NCI-H2081 (cell line): ENCODE measurements at regions not wholly inside any gene's neighbourhood (a gene's known extent, or its start where the extent isn't known, plus 50 kb on each side); places are given as distances from the start of the nearest gene placed in this dataset.
"Not testable (repeated sequence)": the region's sequence is repeated elsewhere in the genome, so short reads cannot be mapped to it uniquely, and the experiment has no call there.

ENCODE experiments used
- DNase-seq, 2 experiments: peaks; one replicate each; lab custom pipeline; 2025; lab: John Stamatoyannopoulos, UW

DNA sequence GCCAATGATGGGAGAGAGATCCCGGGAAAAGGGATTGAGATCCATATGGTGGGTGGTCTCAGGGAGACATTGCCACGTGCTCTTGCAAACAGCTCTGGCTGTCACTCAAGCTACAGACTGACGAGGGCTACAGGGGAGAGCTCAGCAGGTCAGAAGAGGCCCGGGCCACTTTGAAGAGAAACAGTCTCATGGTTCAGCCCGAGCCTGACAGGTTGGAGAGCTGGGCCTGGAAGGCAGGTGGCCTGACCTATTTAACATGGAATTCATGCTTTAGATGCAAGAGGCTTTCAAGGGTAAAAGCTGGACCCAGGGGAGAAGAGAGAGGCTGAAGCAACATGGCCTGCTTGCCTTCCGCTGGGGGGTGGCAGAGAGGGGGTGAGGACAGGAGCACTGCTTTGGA lies 81.0 kb upstream of the BRD7 start:
- no peak for DNase-seq

DNA sequence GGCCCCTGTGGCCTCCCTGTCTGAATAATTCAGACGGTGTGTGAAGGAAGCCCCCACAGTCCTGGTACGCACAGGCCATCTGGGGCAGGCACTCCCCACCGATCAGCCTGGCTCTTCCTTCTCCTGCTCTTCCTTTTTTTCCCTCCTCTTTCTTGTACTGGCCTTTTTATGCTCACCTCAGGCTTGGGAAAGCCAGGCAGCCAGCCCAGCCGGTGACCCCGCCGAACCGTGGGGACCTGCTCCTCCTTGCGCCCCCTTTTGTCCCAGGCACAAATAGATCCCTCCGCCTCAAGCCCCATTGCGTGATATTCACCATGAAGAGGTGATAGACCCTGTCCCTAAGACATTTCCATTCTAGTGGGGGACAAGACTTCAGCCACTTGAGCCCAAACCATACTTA lies 80.2 kb upstream of the BRD7 start:
- no peak for DNase-seq

DNA sequence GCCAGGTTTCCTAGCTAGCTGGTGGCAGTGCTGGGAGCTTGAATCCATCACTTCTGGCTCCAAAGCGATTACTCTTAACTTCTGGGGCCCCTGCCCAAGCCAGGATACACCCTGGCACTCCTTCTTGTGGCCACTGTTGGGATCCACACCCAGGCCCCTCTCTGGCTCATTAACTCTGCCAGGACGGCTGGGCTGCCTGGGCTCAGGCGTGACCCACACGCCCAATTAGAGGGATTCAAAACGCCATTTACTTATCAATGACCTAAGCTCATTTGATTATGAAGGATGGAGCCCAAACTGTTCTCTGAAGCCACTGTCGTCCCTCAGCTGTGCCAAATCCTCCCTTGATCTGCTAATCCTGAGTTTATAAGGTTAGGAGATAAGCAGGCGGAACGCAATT lies 79.7 kb upstream of the BRD7 start:
- DNase-seq, result no peak

DNA sequence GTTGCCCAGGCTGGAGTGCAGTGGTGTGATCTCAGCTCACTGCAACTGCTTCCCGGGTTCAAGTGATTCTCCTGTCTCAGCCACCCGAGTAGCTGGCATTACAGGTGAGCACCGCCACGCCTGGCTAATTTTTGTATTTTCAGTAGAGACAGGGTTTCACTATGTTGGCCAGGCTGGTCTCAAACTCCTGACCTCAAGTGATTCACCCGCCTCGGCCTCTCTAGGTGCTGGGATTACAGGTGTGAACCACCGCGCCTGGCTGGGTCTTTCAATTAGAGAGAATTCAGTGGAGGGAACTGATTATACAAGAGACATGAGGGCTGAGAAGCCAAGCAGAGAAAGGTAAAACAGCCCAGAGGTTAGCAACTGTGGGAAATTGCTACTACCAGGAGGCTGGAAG lies 78.6 kb upstream of the BRD7 start:
- DNase-seq, result not testable (repeated sequence)

DNA sequence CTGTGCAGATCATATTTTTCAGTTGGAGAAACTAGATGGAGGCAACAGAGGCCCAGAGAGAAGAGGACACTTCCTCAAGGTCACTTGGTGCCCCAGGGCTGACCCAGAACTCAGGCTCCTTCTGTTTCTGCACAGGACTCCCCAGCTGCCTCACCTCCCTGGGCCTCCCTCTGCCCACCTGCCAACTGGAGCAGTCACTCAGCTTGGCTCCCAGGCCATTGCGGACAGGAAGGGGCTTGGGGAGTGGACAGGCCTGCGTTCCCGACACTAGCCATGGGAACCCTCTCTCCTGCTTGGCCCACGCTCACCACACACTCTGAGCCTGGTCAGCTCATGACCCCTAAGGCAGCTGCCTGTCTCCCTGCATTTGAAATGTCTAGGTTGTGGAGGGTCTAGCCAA lies 78.1 kb upstream of the BRD7 start:
- no peak for DNase-seq

DNA sequence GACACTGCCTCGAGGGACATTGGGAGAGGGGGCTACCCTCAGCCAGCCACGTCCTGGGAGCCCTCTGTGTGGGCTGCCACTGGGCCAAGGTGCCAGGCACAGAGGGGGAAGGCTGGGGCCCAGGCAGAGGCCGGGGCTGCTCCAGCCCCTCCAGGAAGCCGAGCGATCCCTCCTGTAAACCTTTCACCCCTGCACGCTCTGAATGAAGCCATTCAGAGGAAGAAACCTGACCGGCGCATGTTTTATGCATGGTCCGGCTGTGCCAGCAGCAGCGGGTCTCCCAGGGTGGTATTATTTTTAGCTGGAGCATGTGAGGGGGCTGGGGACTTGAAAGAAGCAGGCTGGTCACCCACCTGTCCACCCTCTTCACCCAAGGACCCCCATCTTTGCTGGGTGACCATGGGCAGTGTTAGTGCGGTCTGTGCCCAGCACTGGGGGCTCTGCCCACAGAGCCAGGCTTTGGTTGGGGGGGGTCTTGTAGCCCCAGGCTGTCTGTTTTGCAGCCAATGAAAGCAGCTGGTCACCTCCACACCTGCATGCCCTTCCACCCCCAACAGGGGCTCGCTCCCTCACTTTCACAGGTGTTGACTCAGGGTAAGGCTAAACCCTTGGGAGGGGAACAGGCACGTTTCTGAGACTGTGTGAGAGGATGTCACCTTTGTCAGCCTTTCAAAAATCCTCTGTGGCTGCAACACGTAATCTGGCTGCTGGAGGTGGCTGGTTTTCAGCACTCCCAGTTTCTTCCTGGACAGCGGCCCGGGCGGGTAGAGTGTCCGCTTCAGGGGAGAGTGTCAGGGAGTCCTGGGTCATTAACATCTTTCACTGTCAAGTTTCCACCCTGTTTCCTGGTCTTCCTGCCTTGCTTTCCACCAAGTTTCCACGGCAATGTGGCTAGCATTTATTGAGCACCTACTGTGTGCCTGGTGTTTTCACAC lies 77.1 kb upstream of the BRD7 start:
- no peak for DNase-seq

DNA sequence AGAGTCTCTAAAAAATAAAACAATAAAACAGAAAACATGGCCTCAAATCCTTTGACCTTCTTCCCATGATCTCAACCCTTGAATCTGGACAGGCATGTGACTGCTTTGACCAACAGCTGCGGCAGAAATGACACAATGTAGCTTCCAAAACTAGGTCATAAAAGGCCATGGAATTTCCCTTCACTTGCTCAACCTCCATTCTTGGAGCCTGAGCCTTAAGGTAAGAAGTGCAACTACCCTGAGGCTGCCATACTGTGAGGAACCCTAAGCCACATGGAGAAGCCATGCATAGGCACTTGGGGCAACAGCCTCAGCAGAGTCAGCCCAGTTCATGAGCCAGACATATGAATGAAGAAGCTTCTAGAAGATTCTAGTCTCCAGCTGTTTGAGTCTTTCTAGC lies 75.7 kb upstream of the BRD7 start:
- no peak for DNase-seq

DNA sequence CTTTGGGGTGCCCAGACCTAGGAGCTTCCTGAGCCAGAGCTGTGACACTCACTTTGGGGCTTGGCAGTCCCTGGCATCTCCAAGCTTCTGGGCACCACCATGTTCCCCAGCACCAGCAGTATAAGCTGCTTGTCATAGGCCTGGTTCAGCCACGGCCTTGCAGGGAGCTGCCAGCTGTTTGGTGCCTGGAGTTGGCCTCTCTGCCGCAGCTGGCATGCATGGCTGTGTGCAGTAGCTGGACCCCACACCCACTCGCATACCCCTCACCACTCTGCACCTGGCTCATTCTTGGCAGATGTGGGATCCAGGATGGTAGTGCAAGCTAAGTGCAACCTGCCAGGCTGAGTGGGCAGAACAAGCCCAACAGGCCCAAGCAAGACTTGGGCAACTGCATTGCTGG lies 73.4 kb upstream of the BRD7 start:
- DNase-seq, result no peak

DNA sequence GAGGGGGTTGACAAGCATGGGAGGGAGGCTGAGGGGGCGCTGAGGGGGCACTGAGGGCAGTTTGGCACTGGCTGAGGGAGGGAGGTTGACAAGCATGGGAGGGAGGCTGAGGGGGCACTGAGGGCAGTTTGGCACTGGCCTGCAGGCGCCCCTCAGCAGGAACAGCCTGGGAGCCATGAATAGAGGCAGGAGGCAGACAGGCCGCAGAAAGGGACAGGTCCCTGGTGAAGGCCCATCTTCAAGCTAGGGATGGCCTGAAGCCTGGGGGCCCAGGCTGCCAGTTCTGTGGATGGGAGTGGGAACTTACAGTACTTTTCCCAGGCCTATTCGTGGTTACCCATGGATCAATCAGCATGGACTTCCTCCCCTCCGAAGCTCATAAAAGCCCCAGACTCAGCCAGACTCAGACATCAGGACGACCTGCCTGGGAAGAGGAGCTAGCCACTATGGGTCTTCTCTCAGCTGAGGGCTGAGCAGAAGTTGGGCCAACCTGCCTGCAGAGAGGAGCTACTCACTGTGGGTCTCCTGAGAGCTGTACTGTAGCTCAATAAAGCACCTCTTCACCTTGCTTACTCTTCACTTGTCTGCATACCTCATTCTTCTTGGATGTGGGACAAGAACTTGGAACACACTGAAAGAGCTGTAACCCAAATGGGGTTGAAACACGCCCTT lies 72.8 kb upstream of the BRD7 start:
- DNase-seq, result no peak

DNA sequence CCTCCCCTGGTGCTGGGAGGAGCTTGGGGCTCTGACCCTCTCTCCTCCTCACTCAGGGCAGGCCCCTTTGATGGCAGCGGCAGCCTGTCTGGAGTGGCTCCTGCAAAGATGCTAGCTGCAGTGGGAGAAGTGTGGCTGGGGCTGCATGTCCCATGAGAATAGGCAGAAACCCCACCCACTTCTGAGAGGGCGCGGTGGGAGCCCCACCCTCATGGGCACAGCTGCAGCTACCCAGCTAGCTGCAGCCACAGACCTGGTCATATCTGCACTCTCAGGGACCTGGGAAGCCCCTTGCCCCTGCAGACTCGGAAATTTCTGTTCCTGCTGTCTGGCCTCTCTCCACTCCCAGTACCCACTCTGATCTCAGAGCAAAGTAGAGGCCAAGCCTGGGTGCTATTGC lies 72.2 kb upstream of the BRD7 start:
- no peak for DNase-seq

DNA sequence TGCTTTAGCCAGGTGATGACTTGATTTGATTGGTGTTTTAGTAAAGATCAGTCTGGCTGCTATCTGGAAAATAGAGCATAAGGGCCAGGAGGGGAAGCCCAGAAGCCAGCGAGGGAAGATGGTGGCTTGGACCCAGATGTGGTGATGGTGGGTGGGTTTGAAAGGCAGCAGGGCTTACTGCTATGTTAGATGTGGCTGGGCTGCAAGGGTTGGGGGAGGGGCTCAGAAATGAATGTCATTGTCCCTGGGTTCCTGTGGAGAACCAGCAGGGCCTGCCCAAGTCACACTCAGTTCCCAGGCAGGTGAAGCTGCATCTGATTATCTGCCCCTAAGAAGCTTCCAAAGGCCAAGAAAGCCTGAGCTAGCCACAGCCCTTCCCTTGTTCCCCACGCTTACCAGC lies 71.7 kb upstream of the BRD7 start:
- DNase-seq, result no peak

DNA sequence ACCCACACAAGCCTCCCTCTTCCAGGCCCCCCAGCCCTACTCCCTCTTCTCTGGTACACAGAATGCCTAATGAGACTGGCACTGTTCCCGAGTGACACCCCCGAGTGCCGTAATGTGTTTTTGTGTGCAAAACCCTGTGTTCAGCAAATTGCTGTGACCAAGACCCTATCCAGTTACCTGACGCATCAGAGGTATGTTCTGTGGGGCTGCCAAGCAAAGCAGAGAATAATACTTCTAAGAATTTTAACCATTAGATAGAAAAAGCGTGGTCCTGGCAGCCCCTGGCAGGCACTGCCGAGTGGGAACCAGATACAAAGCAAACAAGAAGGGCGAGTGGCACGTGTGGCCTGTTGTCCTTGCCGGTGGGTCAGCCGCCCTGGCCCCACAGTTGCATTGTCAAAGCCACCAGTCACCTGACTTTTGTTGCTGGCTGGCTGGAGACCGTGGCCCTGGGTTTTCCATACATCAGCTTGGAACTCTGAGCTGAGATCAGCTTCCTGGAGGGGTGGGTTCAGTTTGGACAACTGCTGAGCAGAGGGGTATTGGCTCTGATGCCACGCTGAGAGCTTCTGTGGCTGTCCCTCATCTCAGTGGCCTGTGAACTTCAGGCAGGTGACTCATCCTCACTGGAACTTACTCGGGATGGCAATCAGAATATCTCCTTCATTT lies 69.1 kb upstream of the BRD7 start:
- DNase-seq, result no peak

DNA sequence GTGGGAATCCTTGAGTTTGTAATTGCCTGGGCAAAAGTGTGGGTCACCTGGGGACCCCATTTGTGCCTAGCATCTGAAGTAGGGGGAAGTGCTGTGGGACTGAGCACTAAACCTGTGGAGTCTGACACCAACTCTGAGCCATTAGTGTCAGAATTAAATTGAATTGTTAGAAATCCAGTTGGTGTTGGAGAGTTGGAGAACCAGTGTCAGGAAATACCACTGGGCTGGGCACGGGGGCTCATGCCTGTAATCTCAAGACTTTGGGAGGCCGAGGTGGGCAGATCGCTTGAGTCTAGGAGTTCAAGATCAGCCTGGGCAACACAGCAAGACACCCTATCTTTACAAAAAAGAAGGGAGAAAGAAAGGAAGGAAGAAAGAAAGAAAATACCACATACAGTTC lies 67.5 kb upstream of the BRD7 start:
- no peak for DNase-seq

DNA sequence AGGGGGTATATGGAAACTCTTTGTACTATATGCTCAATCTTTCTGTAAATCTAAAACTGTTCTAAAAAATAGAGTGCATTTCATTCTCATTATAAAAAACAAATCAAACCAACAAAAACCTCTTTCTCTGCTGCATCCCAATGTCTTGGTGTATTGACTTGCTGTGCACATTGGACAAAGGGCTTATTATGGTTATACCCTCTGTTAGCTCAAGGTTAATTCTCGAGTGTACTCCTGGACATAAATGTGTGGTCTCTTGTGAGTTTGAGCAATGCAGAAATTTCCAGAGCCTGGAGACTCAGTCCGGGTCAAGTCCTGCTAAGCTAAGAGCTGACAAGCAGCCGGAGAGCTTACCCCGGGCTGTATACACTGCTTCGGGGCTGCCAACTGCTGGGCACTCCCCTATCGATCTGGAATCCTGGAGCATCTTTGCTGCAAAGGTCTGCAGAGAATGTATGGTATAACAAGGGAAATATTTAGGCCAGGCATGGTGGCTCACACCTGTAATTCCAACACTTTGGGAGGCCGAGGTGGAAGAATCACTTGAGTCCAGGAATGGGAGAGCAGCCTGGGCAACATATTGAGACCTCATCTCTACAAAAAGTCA lies 66.2 kb upstream of the BRD7 start:
- DNase-seq, result no peak

DNA sequence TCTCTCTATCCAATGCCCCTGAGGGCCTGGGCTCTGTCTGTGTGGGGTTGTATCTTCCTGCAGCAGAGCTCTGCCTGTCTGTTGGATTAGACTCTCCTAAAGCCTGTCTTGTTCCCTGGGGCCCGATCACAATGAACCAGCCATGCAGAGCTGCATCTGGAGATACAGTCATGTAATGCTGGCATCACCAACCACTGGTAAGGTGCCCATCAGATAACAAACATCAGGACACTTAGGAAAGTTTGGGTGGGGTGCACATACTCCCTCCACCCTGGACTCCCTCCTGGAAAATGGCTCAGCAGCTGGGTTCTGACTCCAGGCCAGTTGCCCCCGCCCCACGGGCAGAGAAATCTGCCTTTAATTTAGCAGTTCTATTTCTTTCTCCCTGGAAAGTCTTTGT lies 61.3 kb upstream of the BRD7 start:
- no peak for DNase-seq

DNA sequence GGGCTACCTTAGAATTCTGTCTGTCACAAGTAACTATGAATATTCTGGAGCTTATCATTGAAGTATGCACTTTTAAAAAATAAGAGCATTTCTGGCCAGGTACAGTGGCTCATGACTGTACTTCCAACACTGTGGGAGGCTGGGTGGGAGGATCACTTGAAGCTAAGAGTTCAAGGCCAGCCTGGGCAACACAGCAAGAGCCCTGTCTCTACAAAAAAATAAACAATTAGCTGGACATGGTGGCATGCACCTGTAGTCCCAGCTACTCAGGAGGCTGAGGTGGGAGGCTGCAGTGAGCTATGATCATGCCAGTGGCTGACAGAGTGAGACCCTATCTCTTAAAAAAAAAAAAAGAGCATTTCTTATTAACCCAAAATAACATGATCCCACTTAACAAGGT lies 60.0 kb upstream of the BRD7 start:
- DNase-seq, result no peak

DNA sequence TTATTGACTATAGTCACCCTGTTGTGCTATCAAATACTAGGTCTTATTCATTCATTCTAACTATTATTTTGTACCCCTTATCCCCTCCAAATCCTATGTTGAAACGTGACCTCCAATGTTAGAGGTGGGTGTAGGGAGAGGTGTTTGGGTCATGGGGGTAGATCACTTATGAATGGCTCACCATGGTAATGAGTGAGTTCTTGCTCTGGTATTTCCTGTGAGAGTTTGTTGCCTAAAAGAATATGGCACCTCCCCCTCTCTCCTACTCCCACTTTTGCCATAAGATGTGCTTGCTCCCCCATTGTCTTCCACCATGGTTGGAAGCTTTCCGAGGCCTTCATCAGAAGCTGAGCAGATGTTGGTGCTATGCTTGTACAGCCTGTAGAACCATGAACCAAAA lies 59.3 kb upstream of the BRD7 start:
- no peak for DNase-seq

DNA sequence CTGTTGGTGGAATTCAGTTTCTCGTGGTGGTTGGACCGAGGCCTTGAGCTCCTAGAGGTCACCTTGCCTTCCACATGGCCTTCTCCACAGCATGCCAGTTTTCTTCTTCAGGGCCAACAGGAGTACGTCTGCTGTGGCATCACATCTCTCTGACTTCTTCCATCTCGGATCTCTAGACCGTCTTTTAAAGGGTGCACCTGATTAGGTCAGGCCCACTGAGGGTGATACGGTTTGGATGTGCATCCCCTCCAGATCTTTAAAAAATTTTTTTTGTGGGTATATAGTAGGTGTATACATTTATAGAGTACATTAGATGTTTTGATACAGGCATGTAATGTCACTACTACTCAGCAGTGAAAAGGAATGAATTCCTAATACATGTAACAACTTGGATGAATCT lies 58.3 kb upstream of the BRD7 start:
- DNase-seq, result no peak

DNA sequence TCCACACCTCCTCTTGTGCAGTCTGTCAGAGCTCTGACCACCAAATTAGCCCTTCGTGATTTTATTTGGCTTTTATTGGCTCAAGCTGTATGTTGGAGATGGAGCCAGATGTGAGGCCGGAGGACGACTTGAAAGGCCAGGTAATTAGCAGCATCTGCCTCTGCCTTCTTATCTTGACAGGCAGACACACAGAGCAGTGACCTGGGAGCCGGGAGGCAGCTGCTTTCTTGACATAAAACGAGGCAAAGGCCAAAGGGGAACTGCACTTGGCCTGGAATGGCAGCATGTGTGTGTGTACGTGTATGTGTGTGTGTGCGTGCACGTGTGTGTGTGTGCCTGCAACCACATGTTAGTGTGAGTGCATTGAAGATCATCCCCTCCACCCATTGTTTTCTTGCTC lies 56.9 kb upstream of the BRD7 start:
- no peak for DNase-seq

DNA sequence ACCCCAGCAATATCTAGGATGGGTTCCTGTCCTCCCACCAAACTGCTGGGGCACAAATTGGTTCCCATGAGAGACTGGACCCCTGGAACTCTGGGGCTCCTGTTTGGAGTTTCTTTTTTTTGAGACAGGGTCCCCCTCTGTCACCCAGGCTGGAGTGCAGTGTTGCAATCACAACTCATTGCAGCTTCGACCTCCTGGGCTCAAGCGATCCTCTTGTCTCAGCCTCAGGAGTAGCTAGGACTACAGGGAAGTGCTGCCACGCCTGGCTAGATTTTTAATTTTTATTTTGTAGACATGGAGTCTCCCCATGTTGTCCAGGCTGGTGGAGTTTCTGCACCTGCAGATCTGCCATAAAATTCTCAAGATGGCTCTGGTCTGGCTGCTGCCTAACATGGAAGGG lies 56.3 kb upstream of the BRD7 start:
- no peak for DNase-seq

DNA sequence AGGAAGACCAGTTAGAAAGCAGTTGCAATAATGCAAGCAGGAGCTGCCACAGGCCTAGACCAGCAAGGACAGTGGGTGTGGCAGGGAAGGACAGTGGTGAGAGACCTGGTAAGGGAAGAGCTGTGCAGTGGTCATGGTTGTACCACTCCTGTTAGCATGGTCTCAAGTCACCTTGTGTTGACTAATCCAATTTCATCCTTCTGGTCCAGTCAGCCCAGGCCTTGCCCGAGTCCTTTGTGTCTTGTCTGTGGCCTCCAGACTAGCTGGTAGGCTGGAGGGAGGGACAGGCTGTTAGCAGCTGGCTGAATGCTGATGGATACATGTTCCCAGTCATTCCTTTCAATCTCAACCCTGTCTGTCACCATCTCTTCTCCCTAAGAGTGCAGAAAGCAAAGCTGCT lies 54.1 kb upstream of the BRD7 start:
- DNase-seq, result no peak

DNA sequence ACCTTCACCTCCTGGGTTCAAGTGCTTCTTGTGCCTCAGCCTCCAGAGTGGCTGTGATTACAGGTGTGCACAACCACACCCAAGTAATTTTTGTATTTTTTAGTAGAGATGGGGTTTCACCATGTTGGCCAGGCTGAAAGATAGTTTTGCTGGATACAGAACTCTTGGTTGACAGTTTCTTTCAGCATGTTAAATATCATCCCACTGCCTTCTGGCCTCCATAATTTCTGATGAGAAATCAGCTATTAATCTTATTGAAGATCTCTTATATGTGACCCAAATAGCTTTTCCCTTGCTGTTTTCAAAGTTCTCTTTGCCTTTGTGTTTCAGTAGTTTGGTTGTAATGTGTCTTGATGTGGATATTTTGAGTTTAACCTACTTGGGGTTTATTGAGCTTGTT lies 50.3 kb upstream of the BRD7 start:
- DNase-seq, result no peak
